GM03348 (cell line): ENCODE measurements at regions not wholly inside any gene's neighbourhood (a gene's known extent, or its start where the extent isn't known, plus 50 kb on each side); places are given as distances from the start of the nearest gene placed in this dataset.

Source experiments
- DNase-seq: peaks from one replicate; pipeline ENCODE4 v3.0.0; 2012; ENCODE audit warnings: low spot score

DNA sequence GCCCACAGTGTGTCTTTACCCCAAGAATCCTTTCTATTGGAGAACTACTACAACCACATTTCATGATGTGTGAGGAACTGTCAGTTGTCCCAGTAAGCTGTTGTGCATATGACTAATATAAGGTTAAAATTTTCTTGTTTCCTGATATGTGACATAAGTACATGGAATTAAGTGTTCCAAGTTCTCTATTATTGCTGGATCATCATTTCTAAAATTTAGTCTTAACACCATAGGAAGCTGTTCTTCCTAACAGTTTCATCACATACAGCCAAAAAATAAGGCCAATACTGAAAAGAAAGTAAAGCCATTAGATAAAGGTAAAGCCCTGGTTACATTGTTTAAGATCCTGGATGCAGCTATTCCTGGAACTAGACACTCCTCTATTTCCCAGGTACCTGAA is 620.9 kb upstream of the CDH8 start:
- no peak for DNase-seq

DNA sequence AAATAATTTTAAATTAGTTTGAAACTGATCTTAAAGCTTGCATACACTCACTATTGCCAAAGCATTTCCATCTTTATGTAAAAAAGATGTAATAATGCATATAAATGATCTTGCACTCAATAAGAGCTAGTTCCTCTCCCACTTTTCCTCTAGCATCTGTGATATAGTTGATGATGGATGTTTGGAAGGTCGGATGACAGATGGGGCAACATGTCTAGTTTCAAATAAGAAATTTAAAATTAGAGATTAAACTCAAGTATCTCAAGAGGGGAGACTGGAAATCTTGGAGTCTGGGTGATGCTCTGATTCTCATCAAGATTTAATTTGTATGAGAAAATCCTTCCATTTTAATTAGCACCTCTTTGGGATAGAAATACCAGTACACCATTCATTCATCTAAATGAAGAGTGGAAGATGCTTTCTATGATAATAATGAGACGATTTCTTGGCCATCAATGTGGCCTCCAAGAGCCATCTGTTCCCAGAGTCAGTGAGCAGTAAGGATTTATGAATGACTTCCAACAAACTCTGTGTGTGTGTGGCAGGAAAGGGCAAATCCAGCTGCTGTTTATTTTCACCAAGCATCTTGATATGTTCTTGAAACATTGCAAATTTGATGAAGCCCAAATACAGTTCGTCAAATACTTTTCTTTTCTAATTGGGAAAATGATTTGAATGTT is 616.3 kb upstream of the CDH8 start:
- no peak for DNase-seq

DNA sequence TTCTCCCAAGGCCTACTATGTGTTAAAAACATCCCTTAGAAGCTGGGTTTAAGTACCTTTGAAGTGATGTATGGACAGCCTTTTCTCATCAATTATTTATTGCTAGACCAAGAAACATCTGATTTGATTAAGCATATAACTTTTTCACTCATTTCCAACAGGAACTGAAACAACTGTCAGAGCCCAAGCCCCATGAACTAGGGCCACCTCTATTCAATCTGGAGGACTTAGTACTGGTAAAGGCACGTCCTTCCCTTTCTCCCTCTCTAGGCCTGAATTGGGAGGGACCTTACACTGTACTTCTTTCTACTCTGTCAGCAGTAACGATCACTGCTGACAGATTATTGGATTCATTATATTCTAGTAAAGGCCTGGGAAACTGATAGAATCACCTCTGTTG is 612.0 kb upstream of the CDH8 start:
- DNase-seq, result no peak

DNA sequence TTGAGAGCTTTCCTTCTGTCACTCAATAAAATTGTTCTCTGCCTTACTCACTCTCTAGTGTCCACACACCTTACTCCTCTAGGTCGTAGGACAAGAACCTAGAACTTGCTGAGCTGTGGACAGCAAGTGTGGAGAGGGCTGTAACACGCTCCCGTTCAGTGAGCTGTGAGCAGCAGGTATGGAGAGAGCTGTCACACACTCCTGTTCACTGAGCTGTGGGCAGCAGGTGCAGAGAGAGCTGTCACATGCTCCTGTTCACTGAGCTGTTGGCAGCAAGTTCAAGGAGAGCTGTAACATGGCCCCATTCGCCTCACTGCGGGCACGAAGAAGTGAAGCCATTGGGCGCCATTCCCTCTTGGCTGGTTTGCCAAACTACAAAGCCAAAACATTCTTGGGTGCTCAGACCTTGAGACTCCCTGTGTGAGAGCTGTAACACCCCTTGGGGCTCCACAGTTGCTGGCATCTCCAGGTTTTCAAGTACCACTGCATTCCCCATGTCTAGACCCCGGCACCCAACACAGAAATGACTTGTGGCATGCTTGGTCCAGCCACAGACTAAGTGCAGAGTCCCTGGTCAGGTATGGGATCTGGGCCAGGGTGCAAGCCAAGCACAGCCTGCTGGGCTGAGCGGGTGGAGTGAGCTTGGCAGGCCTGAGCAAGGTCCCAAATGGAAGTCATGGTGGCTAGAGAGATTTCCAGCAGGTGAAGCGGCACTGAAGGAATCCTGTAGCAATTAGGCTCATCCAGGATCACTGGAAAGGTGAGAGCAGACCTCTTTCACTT is 608.0 kb upstream of the CDH8 start:
- no peak for DNase-seq

DNA sequence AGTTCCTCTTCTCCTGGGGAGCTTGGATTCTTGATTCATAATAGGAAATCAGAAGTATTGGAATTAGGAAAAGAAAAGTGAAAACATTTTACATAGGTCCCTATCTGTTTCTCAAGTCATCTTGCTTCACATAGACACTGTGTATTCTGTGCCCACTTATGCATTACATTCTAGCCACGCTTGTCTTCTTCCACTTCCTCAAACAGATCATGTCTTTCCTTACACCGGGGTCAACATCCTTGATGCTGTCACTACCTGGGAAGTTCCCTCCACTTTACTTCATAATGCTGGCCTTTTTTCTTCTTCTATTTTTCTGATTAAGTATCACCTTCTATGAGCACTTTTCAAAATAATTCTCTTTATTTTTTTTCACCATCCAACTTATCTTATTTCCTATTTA is 606.4 kb upstream of the CDH8 start:
- no peak for DNase-seq

DNA sequence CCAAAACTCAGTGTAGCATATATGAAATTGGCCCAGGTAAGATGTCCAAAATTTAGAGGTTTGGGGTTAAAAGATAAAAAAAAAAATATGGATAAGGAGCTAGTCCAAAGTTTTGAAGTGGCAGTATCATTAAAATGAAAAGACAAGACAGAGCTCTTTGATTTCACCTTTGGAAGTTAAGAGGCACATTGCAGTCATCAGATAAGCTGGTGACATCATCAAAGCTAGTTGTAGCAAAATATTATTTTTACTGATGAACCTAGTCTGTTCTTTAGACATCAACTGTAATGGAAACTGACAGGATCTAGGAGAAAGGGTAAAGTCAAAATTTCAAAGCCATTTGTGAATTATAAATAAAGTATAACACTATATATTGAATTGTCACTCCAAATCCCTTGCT is 603.7 kb upstream of the CDH8 start:
- no peak for DNase-seq

DNA sequence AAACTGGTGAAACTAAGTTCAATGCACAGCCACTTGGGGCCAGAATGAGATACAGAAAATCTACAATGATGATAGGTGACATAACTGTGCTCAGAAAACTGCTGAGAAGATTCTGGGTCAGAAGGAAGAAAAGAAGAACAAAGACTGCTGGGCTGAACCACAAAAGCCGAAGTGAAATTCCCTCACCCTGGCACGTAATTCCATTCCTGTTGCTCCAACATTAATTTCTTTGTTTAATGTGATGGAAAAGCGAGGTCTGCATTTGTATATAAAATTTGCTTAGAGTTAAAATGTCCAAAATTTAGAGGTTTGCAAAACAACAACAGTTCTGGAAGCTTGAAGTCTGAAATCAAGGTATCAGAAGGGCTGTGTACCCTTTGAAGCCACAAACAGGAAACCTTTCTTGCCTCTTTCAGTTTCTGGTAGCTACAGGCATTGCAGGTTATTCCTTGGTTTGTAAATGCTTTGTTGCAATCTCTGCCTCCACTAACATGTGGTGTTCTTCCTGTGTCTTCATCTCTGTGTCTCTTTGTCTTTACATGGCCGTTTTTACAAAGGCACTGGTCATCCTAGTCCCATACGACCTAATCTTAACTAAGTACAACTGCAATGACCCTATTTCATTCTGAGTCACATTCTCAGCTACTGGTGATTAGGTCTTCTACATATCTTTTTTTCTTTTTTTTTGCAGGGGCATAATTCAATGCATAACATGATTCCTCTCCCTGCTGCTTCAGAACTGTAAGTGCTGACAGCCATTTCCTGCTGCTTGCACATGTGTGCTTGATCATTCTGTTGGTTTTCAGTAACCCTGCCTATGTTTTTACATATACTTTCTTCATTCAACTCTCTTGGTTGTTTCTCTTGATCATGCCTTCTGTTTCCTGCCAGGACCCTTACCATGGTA is 603.0 kb upstream of the CDH8 start:
- no peak for DNase-seq

DNA sequence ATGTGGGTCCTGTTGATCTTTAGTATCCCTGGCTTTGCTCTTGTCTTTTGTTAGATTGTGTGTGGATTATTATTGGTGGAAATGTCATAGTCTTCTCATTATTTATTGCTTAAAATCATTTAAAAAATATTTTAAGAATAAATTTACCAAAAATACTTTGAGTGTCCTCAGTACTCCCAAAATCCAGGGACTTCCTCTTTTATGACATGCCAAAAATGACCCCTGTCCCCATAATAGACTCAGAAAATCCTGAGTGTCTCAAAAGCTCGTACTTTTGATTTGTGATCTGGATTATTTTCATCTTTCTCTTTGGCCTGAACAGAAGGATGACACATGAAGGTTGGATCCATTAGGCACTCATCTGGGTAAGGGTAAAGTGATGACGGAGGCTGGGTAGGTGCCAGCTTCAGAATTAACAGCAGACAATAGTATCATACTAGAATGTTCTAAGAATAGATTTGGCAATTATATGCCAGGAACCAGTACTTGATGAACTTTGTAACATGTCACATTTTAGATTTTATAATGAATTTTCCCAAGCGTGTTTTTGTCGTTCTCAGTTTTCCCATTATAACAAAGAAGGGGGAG is 602.2 kb upstream of the CDH8 start:
- no peak for DNase-seq

DNA sequence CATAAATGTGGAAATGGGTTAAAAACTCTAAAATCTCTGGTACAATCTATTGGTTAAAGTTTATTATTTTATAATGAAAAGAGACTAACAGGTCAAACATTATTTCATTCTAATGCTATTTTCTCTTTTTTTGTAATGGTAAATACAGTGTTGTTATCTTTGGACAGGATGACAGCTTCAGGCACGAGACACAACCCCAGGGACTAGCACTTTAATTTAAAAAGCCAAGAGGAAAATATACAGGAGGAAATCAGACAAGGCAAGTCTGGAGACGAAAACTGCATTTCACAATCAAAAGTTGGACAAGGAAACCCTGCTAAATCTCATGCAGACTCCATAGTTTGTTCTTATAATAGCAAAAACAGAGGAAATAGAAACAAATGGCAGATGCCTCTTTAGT is 589.1 kb upstream of the CDH8 start:
- no peak for DNase-seq

DNA sequence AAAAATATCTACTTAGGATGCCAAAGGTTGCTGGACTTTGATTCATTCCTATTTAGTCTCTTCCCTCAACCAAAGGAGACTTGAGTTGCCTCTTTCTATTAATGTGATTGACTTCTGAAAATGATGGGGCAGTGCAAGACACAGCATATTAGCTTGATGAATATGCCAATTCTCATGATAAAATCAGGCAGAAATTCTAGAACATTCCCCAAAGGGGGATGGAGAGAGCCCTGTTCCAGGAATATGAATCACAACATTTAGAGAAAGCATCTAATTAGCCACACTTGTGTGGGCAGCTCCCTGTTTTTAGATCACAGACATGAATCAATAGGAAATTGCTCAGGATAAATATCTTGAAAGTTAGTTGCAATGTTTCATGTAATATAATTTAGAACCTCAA is 584.0 kb upstream of the CDH8 start:
- no peak for DNase-seq

DNA sequence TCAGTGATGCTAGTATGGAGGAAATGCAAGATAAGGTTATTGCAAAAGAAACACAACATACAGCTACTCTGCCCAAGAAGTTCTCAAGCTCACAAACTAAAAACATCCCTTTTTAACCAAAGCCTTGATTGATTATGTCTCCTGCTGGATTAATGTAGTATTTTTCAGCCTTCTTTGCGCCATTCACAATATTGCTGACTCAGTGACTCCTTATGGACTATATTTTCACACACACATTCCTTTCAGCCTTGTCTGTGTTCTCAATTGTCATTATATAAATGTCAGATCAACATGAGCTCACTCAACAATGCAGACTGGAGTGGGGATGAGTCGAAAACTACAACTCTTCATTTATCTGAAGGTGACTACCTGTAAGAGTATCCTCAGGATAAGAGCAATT is 579.3 kb upstream of the CDH8 start:
- no peak for DNase-seq

DNA sequence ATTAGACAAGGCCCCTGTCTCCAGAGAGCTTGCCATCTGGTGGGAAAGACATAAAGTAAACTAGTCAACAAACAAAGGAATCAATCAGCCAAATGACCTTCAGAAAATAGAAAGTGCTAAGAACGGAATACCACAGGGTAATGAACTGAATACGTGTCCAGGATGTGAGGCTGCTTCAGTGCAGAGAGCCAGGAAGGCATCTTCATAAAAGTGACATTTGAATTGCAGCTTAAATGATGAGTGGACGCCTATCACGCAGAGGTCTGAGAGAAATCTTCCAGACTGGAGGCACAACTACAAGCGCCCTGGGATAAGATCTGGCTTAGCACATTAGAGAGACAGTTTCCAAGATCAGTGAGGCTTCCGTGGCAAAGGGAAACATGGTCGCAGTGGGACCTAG is 574.1 kb upstream of the CDH8 start:
- DNase-seq, result no peak

DNA sequence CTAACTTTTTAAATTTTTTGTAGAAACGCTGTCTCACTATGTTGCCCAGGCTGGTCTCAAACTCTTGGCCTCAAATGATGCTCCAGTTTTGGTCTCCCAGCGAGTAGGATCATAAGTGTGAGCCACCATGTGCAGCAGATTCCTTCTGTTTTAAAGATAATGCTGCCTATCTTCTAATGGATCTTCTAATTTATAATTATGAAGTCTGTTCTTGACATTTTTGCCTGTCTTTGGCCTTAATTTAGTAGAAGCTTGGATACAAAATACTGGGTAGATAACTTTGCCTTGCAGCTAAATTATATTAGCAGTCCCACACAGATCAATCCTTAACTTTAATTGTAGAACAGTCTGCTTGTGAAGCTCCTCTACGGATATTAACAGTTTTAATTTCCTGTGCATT is 566.6 kb upstream of the CDH8 start:
- DNase-seq, result no peak

DNA sequence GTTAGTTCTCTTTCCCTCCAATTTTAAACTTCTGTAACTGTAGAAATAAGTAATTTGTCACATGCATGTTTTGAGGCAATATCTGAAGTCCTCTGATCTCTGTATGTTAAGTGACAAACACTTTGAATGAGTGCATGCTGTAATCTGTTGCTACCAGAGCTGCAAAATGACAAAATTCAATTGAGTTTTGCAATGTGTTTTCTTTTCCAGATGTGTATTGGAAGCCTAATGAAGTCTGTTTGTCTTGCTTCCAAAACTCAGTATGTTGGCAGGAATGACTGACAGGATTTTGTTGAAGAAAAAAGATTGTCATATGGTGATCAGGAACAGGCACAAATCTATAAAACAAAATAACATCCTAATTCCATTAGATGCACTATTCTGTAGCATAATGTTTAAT is 561.6 kb upstream of the CDH8 start:
- no peak for DNase-seq

DNA sequence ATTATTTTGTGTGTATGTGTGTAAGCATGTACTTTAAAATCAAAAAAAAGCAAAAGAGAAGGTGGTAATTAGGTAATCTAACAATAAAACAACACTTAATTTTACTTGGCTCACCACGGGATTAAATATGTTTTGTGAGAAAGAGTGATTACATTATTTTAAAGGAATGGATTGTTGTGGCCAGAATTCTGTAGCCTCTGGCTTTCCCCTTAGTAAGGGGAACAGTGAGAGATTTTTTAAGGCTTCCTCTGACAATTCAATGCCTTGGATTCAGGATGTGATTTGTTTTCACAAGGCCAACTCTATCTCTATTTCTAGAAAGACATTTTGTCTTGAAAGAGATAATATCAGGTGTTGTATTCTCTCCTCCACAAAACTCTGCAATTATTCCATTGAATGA is 560.3 kb upstream of the CDH8 start:
- no peak for DNase-seq

DNA sequence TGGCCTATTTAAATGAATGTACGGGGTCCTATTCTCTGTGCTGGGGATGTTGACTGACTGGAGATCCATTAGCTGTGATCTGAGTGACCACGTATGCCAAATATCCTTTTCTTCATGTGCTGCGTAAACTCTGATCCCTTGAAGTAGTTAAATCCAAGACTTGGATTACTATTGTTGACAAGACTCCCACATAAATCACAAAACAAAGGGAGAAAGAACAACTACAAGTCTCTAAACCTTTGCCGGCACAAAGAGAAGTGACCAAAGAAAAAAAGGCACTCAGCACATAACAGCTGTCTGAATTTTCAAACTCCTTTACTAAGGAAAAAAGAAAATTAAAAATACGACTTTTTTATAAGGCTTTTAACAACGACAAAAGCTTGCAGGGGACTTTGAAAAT is 559.9 kb upstream of the CDH8 start:
- DNase-seq, result no peak

DNA sequence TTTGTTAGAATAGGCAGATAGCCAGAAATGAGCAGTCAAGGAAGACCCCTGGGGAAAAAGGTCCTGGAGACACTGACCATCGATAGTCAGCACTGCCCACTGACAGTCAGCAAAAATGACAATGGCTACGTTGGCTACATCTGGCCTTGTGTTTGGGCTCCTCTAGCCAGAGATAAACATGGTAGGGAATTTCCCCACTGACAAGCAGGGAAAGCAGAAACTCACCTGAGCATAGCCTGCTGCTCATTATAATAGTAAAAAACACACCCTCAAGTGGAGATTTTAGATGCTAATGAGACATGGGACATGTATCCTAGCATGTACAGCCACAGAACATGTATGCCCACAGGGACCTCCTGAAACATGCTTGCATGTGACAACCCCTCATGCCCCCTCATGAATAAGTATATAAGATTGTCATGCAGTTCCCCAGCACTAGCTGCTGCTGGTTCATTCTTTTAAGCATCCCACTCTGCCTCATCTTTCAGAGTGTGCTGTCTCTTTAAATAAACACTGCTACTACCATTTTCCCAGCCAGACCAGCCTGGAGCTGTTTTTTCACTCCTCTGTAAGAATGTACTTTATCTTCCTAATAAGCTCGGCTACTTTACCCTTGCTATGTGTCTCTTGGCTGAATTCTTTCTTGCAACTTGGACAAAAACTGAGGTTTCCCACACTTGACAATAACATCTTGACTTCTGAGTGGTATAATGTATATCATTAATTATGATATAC is 550.1 kb upstream of the CDH8 start:
- no peak for DNase-seq

DNA sequence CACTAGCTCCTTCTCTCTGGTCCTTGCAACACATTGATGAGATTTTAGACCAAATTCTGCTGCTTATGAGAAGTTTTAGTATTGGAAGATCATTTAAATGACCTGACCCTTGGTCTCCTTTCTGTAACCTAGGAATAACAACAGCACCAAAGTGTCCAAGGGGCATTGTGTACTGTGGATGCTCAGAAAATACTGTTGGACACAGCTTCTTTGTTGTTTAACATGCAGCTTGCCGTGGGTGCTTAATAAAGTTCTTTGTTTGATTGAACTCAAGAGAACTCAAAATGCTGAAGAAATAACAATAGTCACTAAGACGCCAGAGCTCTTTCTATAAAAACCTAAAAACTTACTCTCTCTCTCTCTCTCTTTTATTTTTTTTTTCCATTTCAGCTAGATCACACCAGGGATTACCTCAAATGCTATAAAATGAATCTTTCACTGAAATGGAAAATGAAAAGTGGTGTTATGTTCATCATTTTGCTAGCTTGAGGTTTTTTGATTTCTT is 548.9 kb upstream of the CDH8 start:
- DNase-seq, result no peak

DNA sequence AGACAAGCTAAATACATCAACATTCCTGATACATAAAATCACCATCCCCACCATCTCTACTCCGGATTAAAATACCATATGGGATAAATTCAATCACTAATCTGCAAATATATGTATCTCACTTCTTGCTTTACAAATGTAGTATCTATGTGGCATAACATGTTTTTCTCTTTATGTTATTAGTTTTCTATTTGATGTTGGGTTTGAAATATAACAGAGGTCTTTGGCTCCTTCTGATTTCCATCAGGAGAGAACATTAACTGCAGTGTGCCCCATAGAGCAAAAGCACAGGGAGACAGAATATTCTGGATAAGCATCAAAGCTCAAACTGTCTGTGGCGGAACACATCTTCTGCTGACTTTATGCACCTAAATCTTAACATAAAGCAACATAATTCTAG is 547.2 kb upstream of the CDH8 start:
- DNase-seq, result no peak

DNA sequence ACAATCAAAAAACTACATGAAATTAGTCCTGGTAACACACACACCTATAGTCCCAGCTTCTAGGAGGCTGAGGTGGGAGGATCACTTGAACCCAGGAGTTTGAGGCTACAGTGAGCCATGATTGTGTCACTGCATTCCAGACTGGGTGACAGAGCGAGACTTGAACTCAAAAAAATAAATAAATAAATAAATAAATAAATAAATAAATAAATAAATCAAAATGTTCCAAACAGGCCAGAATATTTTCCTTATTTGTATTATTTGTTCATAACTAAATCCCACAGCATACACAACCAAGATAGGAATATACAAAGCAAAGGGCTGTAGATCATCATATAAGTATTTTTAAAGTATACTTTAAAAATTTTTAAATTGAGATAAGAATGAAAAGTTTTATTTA is 537.2 kb upstream of the CDH8 start:
- no peak for DNase-seq

DNA sequence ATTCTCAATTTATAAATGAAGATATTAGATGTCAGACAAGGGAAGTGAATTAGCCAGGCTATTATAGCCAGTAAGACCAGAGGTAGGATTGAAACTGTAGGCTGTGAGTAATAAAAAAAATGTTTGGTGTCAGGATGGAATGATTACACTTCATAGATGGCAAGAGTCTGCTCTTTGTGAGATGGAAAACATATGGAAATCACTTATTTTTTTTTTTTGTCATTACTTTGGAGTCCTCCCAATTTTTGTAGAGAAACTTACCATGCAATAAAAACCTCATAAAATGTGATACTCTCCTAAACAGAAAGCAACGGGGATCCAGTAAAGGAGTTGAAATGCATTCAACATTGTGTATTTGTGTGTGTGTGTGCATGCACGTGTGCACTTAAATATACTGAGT is 532.7 kb upstream of the CDH8 start:
- no peak for DNase-seq

DNA sequence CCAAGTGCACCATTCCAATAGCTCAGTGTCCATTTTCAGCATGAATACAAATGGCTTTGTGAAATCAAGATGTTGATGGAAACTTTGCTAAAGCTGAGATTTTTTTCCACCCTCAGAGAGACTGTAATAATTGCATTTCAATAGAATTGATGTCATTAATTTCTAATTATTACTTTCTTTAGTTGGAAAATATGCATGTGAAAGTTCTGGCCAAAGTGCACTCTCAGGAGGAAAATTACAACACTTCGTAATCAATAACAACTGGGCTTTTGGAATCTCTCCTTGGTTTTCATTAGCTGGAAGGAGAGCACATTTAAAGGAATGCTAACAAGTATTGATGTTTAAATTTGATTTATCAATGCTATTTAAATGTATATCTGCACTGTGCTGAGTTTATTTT is 529.5 kb upstream of the CDH8 start:
- DNase-seq, result no peak
